ENCODE measurements at regions not wholly inside any gene's neighbourhood (a gene's known extent, or its start where the extent isn't known, plus 50 kb on each side); places are given as distances from the start of the nearest gene placed in this dataset.

GRCh38 chr3:29214009-29214658 is 66.7 kb upstream of the RBMS3 start:
- intact Hi-C loops (cut with DNase I): no loop called here
- DNase-seq (ENCODE audit: low spot score in 2 of 2): no peak
- no peaks in the 10 kb centered on the region for H3K36me3 ChIP-seq
- H3K9me3 ChIP-seq: no peaks in the 10 kb centered on the region
- H3K4me3 ChIP-seq: no peak overlapping the region
- H3K4me1 ChIP-seq: no peaks in the 10 kb centered on the region
- TF ChIP-seq CTCF (IDR thresholded peaks at IDR 0.05): no peak
- H3K27ac ChIP-seq: no peak overlapping the region
- H3K27me3 ChIP-seq: no peaks in the 10 kb centered on the region

GRCh38 chr3:29215948-29216347 is 64.9 kb upstream of the RBMS3 start:
- H3K4me1 ChIP-seq: no peaks in the 10 kb centered on the region
- intact Hi-C loops (cut with DNase I): no loop called here
- H3K36me3 ChIP-seq: no peaks in the 10 kb centered on the region
- TF ChIP-seq CTCF (IDR thresholded peaks at IDR 0.05): no peak
- H3K27ac ChIP-seq: no peak overlapping the region
- H3K27me3 ChIP-seq: no peaks in the 10 kb centered on the region
- DNase-seq (ENCODE audit: low spot score in 2 of 2): no peak
- H3K9me3 ChIP-seq: no peaks in the 10 kb centered on the region
- no peak overlapping the region for H3K4me3 ChIP-seq

DNA sequence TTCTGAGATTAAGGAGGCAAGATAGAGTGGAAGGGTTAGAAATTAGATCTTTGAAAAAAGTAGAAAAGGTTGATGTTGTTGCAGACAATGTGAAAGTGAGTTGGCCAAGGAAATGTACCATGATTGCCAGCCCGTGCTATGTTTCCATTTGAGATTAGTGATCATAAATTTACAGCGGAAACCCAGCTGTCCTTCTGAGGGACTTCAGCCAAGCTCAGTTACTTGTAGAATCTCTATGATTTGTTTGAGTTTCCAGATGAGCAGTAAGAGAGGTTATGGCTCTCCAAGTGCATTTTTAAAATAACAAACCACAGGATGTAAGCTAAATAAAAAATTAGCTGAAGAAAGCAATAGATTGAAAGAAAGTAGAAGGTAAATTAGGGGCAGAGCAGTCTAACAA is 54.2 kb upstream of the RBMS3 start:
- H3K9me3 ChIP-seq: no peaks in the 10 kb centered on the region
- H3K4me3 ChIP-seq: no peak overlapping the region
- intact Hi-C loops (cut with DNase I): no loop called here
- H3K27me3 ChIP-seq: no peaks in the 10 kb centered on the region
- H3K4me1 ChIP-seq: no peaks in the 10 kb centered on the region
- no peak for DNase-seq (ENCODE audit: low spot score in 2 of 2)
- no peak overlapping the region for H3K27ac ChIP-seq
- no peak for TF ChIP-seq CTCF (IDR thresholded peaks at IDR 0.05)
- H3K36me3 ChIP-seq: no peaks in the 10 kb centered on the region

- Histone ChIP-seq H3K4me3 (no peak overlapping the region), H3K4me1 (no peaks in the 10 kb centered on the region), H3K27ac (no peak overlapping the region), H3K9me3 (no peaks in the 10 kb centered on the region), H3K27me3 (no peaks in the 10 kb centered on the region), H3K36me3 (no peaks in the 10 kb centered on the region)
- TF ChIP-seq CTCF (IDR thresholded peaks at IDR 0.05): no peak
- no peak for DNase-seq (ENCODE audit: low spot score in 2 of 2)
- intact Hi-C loops (cut with DNase I): no loop called here
Measured at GRCh38 chr3:29227307-29227706, 53.6 kb upstream of the RBMS3 start.

All from ascending aorta (tissue), 2 donors.